Loucy (cell line): ENCODE measurements at regions not wholly inside any gene's neighbourhood (a gene's known extent, or its start where the extent isn't known, plus 50 kb on each side); places are given as distances from the start of the nearest gene placed in this dataset.
"Not testable (repeated sequence)": the region's sequence is repeated elsewhere in the genome, so short reads cannot be mapped to it uniquely, and the experiment has no call there.

Source experiments
- EZH2phosphoT487 ChIP-seq: fragments of 200-600 bp; IDR thresholded peaks from 2 replicates; pipeline ENCODE4 v1.6.1; 2018; ENCODE audit warnings: antibody characterized with exemption, mild to moderate bottlenecking, moderate library complexity, borderline replicate concordance
- TF ChIP-seq, protein P1 (sequence below): fragments of 200-600 bp; sonication (generic); conservative IDR thresholded peaks from 2 replicates; pipeline ENCODE4 v1.5.1; 2014; ENCODE audit warnings: mild to moderate bottlenecking, antibody characterized with exemption, low read length

DNA sequence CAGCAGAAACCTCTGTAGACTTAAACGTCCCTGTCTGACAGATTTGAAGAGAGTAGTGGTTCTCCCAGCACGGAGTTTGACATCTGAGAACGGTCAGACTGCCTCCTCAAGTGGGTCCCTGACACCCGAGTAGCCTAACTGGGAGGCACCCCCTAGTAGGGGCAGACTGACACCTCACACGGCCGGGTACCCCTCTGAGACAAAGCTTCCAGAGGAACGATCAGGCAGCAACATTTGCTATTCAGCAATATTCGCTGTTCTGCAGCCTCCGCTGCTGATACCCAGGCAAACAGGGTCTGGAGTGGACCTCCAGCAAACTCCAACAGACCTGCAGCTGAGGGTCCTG lies 61.5 kb upstream of the ATP2C1 start:
- TF ChIP-seq, protein P1, sequence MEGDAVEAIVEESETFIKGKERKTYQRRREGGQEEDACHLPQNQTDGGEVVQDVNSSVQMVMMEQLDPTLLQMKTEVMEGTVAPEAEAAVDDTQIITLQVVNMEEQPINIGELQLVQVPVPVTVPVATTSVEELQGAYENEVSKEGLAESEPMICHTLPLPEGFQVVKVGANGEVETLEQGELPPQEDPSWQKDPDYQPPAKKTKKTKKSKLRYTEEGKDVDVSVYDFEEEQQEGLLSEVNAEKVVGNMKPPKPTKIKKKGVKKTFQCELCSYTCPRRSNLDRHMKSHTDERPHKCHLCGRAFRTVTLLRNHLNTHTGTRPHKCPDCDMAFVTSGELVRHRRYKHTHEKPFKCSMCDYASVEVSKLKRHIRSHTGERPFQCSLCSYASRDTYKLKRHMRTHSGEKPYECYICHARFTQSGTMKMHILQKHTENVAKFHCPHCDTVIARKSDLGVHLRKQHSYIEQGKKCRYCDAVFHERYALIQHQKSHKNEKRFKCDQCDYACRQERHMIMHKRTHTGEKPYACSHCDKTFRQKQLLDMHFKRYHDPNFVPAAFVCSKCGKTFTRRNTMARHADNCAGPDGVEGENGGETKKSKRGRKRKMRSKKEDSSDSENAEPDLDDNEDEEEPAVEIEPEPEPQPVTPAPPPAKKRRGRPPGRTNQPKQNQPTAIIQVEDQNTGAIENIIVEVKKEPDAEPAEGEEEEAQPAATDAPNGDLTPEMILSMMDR, result not testable (repeated sequence)
- not testable (repeated sequence) for TF ChIP-seq EZH2phosphoT487
